ENCODE measurements at regions not wholly inside any gene's neighbourhood (a gene's known extent, or its start where the extent isn't known, plus 50 kb on each side); places are given as distances from the start of the nearest gene placed in this dataset.

- no peak for TF ChIP-seq CTCF (conservative IDR thresholded peaks at IDR 0.05; ENCODE audit: low read depth, low read length)
- no peak for DNase-seq (ENCODE audit: low read depth)
- no peak overlapping the region for H3K4me3 ChIP-seq (ENCODE audit: low read depth, low read length)
Observed at GRCh38 chr4:163901319-163901718, 406.8 kb downstream of the TMA16 start.

- TF ChIP-seq CTCF (conservative IDR thresholded peaks at IDR 0.05; ENCODE audit: low read depth, low read length): no peak
- DNase-seq (ENCODE audit: low read depth): no peak
- H3K4me3 ChIP-seq (ENCODE audit: low read depth, low read length): no peak overlapping the region
Observed at GRCh38 chr4:163902417-163902816, 407.9 kb downstream of the TMA16 start.

GRCh38 chr4:163911891-163912290 is 417.4 kb downstream of the TMA16 start:
- TF ChIP-seq CTCF (conservative IDR thresholded peaks at IDR 0.05; ENCODE audit: low read depth, low read length): no peak

GRCh38 chr4:163913571-163913970 is 419.1 kb downstream of the TMA16 start:
- H3K4me3 ChIP-seq (ENCODE audit: low read depth, low read length): no peak overlapping the region
- no peak for DNase-seq (ENCODE audit: low read depth)
- no peak for TF ChIP-seq CTCF (conservative IDR thresholded peaks at IDR 0.05; ENCODE audit: low read depth, low read length)

More at GRCh38 chr4:163911891-163912290, 417.4 kb downstream of the TMA16 start:
- no peak for DNase-seq (ENCODE audit: low read depth)
- no peak overlapping the region for H3K4me3 ChIP-seq (ENCODE audit: low read depth, low read length)

- DNase-seq (ENCODE audit: low read depth): no peak
- H3K4me3 ChIP-seq (ENCODE audit: low read depth, low read length): no peak overlapping the region
- TF ChIP-seq CTCF (conservative IDR thresholded peaks at IDR 0.05; ENCODE audit: low read depth, low read length): no peak
Observed at GRCh38 chr4:163915896-163916295, 421.4 kb downstream of the TMA16 start.

- H3K4me3 ChIP-seq (ENCODE audit: low read depth, low read length): no peak overlapping the region
- no peak for DNase-seq (ENCODE audit: low read depth)
- TF ChIP-seq CTCF (conservative IDR thresholded peaks at IDR 0.05; ENCODE audit: low read depth, low read length): no peak
Observed at GRCh38 chr4:163920426-163920825, 425.9 kb downstream of the TMA16 start.

GRCh38 chr4:163922302-163922701 is 427.8 kb downstream of the TMA16 start:
- H3K4me3 ChIP-seq (ENCODE audit: low read depth, low read length): no peak overlapping the region
- TF ChIP-seq CTCF (conservative IDR thresholded peaks at IDR 0.05; ENCODE audit: low read depth, low read length): no peak
- no peak for DNase-seq (ENCODE audit: low read depth)
